ENCODE measurements at regions not wholly inside any gene's neighbourhood (a gene's known extent, or its start where the extent isn't known, plus 50 kb on each side); places are given as distances from the start of the nearest gene placed in this dataset.

DNA sequence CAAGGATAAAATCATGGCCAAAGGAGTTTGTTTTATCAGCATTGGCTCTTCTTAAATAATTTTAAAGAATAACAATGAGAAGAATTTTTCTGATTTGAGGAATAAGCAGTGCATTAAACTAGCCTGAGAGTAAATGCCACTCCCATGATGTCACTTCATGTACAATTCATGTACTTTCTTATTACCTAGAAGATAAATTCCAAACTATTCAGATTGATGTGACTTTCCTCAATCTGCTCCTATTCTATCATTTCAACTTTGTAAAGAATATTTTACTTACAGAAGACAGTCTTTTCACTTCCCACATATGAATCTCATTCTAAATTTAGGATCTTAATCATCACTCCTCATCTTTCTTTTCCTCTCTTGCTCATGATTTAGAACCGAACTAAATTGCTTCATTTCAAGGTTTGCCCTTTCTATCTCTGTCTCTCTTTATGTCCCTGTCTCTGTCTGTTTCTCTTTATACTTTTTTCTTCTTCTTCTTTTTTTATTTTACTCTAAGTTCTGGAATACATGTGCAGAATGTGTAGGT lies 1142.0 kb upstream of the PIK3C3 start:
- Histone ChIP-seq H3K4me1 (no peaks in the 10 kb centered on the region), H3K27ac (no peak overlapping the region), H3K4me3 (no peak overlapping the region), H3K9me3 (no peaks in the 10 kb centered on the region), H3K36me3 (no peaks in the 10 kb centered on the region), H3K27me3 (no peaks in the 10 kb centered on the region)
- intact Hi-C loops (cut with DNase I; ENCODE audit: low total_unique reads) = no loop called here
- DNase-seq (ENCODE audit: low spot score in 2 of 2) = no peak
- TF ChIP-seq POLR2A (IDR thresholded peaks at IDR 0.05) = no peak
- TF ChIP-seq POLR2AphosphoS5 (IDR thresholded peaks at IDR 0.05) = no peak
- TF ChIP-seq, protein P1, sequence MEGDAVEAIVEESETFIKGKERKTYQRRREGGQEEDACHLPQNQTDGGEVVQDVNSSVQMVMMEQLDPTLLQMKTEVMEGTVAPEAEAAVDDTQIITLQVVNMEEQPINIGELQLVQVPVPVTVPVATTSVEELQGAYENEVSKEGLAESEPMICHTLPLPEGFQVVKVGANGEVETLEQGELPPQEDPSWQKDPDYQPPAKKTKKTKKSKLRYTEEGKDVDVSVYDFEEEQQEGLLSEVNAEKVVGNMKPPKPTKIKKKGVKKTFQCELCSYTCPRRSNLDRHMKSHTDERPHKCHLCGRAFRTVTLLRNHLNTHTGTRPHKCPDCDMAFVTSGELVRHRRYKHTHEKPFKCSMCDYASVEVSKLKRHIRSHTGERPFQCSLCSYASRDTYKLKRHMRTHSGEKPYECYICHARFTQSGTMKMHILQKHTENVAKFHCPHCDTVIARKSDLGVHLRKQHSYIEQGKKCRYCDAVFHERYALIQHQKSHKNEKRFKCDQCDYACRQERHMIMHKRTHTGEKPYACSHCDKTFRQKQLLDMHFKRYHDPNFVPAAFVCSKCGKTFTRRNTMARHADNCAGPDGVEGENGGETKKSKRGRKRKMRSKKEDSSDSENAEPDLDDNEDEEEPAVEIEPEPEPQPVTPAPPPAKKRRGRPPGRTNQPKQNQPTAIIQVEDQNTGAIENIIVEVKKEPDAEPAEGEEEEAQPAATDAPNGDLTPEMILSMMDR (IDR thresholded peaks at IDR 0.05) = no peak

DNA sequence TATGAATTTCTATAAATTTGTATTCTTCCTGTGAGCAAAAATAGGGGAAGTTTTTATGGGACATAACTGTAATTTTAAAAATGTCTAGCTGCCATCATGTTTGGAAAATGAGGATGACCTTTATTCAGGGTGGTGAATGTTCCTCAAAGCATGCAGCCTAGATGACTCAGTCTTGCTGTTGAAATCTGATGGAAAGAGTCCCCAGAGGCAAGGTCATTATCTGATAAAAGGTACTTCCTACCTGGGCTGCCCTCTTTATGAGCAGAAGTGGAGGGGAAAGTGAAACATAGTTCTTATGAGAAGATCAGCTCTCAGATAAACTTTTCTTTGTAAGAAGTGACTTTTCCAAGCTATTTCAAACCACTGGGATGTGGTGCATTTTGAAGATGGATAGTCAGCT lies 1144.7 kb upstream of the PIK3C3 start:
- no peaks in the 10 kb centered on the region for H3K4me1 ChIP-seq
- TF ChIP-seq POLR2A (IDR thresholded peaks at IDR 0.05) (no peak), POLR2AphosphoS5 (IDR thresholded peaks at IDR 0.05) (no peak)
- TF ChIP-seq, protein P1 (IDR thresholded peaks at IDR 0.05) = no peak
- no peak overlapping the region for H3K27ac ChIP-seq
- no peaks in the 10 kb centered on the region for H3K36me3 ChIP-seq
- no peaks in the 10 kb centered on the region for H3K27me3 ChIP-seq
- H3K4me3 ChIP-seq = no peak overlapping the region
- no peaks in the 10 kb centered on the region for H3K9me3 ChIP-seq
- DNase-seq (ENCODE audit: low spot score in 2 of 2) = no peak
- intact Hi-C loops (cut with DNase I; ENCODE audit: low total_unique reads) = no loop called here

DNA sequence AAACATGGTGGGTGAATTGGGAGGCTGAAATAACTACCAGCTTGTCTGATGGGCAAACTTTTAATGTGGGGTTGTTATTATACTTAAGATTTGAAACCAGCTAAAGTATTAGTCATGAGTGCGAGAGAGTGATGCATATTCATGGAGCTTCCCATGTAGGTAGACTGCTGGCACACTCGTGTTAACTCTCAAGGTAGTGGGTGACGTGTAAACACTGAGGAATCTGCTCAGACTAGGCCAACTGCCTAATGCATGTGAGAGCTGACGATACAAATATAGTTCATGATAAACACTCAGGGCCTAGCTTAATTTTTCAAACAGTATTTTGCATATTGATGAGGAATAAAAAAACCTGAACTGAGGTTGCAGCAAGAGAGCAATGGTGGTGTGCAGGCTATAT lies 1165.7 kb upstream of the PIK3C3 start:
- Histone ChIP-seq H3K4me1 (no peaks in the 10 kb centered on the region), H3K36me3 (no peaks in the 10 kb centered on the region), H3K27ac (no peak overlapping the region), H3K4me3 (no peak overlapping the region), H3K9me3 (peaks cover 0 to 8% of the 10 kb centered on the region in 2 donors), H3K27me3 (no peaks in the 10 kb centered on the region)
- no peak for DNase-seq (ENCODE audit: low spot score in 2 of 2)
- intact Hi-C loops (cut with DNase I; ENCODE audit: low total_unique reads) = no loop called here
- TF ChIP-seq, protein P1 (IDR thresholded peaks at IDR 0.05) = no peak
- no peak for TF ChIP-seq POLR2AphosphoS5 (IDR thresholded peaks at IDR 0.05)

DNA sequence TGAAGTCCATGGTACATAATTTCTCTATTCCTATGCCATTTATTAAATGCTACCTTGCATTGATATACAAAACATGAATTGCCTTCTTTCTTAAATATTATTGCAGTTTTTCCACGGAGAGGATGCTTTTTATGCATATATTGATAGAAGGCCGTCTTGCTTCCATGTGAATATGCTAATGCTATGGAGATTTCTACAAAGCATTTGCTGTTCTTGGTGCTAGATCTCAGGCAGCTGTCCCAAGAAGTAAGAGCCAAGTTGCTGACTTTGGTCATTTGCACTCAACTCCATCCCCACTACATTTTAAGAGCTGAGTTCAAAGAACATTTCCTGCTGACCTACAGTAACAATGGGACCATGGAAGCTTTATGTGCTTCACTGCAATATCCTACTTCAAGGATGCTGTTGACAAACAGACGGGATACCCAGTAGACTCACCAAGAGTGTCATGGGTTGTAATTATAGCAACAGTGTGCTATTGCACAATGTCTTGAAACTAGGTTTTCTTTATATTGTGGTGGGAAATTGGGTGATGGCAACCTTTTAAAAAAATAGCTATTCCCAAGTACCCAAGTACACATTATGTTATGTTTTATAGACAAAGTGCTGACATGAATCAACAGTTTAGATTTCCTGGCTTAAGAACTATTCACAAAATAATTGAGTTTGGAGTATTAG lies 1172.4 kb upstream of the PIK3C3 start:
- Histone ChIP-seq H3K9me3 (no peaks in the 10 kb centered on the region), H3K36me3 (no peaks in the 10 kb centered on the region), H3K27ac (no peak overlapping the region), H3K27me3 (no peaks in the 10 kb centered on the region), H3K4me3 (no peak overlapping the region), H3K4me1 (no peaks in the 10 kb centered on the region)
- intact Hi-C loops (cut with DNase I; ENCODE audit: low total_unique reads) = no loop called here
- TF ChIP-seq, protein P1 (IDR thresholded peaks at IDR 0.05) = no peak
- TF ChIP-seq POLR2A (IDR thresholded peaks at IDR 0.05) (no peak), POLR2AphosphoS5 (IDR thresholded peaks at IDR 0.05) (no peak)
- no peak for DNase-seq (ENCODE audit: low spot score in 2 of 2)

DNA sequence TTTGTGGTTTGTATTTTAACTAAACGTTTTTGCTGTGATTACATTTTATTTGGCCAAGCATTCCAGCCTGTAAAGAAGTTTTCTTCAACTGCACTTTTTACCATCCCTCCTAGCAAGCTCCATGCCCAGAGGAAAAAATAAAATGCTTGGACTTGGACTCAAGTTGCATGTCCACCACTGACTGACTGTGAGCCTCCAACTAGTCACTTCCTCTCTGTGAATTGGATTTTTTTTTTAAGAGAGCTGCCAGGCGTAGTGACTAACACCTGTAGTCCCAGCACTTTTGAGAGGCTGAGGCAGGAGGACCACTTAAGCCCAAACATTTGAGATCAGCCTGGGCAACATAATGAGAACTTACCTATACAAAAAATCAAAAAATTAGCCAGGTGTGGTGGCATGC lies 1185.2 kb upstream of the PIK3C3 start:
- Histone ChIP-seq H3K4me1 (no peaks in the 10 kb centered on the region), H3K27ac (no peak overlapping the region), H3K9me3 (no peaks in the 10 kb centered on the region), H3K4me3 (no peak overlapping the region), H3K27me3 (no peaks in the 10 kb centered on the region), H3K36me3 (no peaks in the 10 kb centered on the region)
- no peak for TF ChIP-seq POLR2AphosphoS5 (IDR thresholded peaks at IDR 0.05)
- no peak for TF ChIP-seq POLR2A (IDR thresholded peaks at IDR 0.05)
- TF ChIP-seq, protein P1 (IDR thresholded peaks at IDR 0.05) = no peak
- no peak for DNase-seq (ENCODE audit: low spot score in 2 of 2)
- intact Hi-C loops (cut with DNase I; ENCODE audit: low total_unique reads) = no loop called here
